Sciatic nerve (tissue), 2 donors: ENCODE measurements at regions not wholly inside any gene's neighbourhood (a gene's known extent, or its start where the extent isn't known, plus 50 kb on each side); places are given as distances from the start of the nearest gene placed in this dataset.
"Not testable (repeated sequence)": the region's sequence is repeated elsewhere in the genome, so short reads cannot be mapped to it uniquely, and the experiment has no call there.

Experiments
- ATAC-seq: fragments of 200-7000 bp; cut with Tn5 transposase; one replicate; pipeline ENCODE4 v1.9.1; 2020; ENCODE audit warnings: mild to moderate bottlenecking, moderate library complexity
- DNase-seq: peaks from one replicate; pipeline ENCODE4 v3.0.0-alpha.2; 2020; ENCODE audit warnings: low spot score
- intact Hi-C: fragments of 100-400 bp; cut with DNase I; formaldehyde crosslinking; loops from one replicate; pipeline ENCODE4 v1.14.2; 2022
- donor health status: DM: no; HTN: no; CAD: no.
- donor health status: DM: no; HTN: no; CAD: no.

GRCh38 chr11:3516934-3517567 is 124.7 kb downstream of the ART5 start:
- DNase-seq, intact Hi-C loops, ATAC-seq: not testable (repeated sequence)

GRCh38 chr11:3516345-3516933 is 125.4 kb downstream of the ART5 start:
- DNase-seq, intact Hi-C loops, ATAC-seq: not testable (repeated sequence)

GRCh38 chr11:3514635-3515424 is 127.0 kb downstream of the ART5 start:
- DNase-seq, ATAC-seq, intact Hi-C loops: not testable (repeated sequence)

- intact Hi-C loops, ATAC-seq, DNase-seq: not testable (repeated sequence)
These were observed 128.5 kb downstream of the ART5 start for GRCh38 chr11:3513311-3513710.

GRCh38 chr11:3512751-3513150 is 129.0 kb downstream of the ART5 start:
- intact Hi-C loops, ATAC-seq, DNase-seq: not testable (repeated sequence)

- ATAC-seq, intact Hi-C loops, DNase-seq: not testable (repeated sequence)
These were observed 129.6 kb downstream of the ART5 start for GRCh38 chr11:3512133-3512703.

- ATAC-seq, intact Hi-C loops, DNase-seq: not testable (repeated sequence)
These were observed 130.2 kb downstream of the ART5 start for GRCh38 chr11:3511416-3512132.

- intact Hi-C loops, DNase-seq, ATAC-seq: not testable (repeated sequence)
These were observed 130.6 kb upstream of the ZNF195 start for GRCh38 chr11:3509563-3509962.

- intact Hi-C loops, ATAC-seq, DNase-seq: not testable (repeated sequence)
These were observed 120.3 kb upstream of the ZNF195 start for GRCh38 chr11:3499198-3499597.

- DNase-seq, intact Hi-C loops, ATAC-seq: not testable (repeated sequence)
These were observed 119.4 kb upstream of the ZNF195 start for GRCh38 chr11:3498356-3498755.

- ATAC-seq, DNase-seq, intact Hi-C loops: not testable (repeated sequence)
These were observed 114.2 kb upstream of the ZNF195 start for GRCh38 chr11:3493152-3493551.

GRCh38 chr11:3488003-3488402 is 109.1 kb upstream of the ZNF195 start:
- ATAC-seq, intact Hi-C loops, DNase-seq: not testable (repeated sequence)

- ATAC-seq, DNase-seq, intact Hi-C loops: not testable (repeated sequence)
These were observed 106.8 kb upstream of the ZNF195 start for GRCh38 chr11:3485737-3486136.

- ATAC-seq, DNase-seq, intact Hi-C loops: not testable (repeated sequence)
These were observed 98.3 kb upstream of the ZNF195 start for GRCh38 chr11:3476937-3477885.

- DNase-seq, intact Hi-C loops, ATAC-seq: not testable (repeated sequence)
These were observed 97.4 kb upstream of the ZNF195 start for GRCh38 chr11:3476084-3476936.

- intact Hi-C loops, ATAC-seq, DNase-seq: not testable (repeated sequence)
These were observed 90.0 kb upstream of the ZNF195 start for GRCh38 chr11:3468963-3469362.

GRCh38 chr11:3467599-3467998 is 88.7 kb upstream of the ZNF195 start:
- intact Hi-C loops, ATAC-seq, DNase-seq: not testable (repeated sequence)
